H1 (cell line): ENCODE measurements at regions not wholly inside any gene's neighbourhood (a gene's known extent, or its start where the extent isn't known, plus 50 kb on each side); places are given as distances from the start of the nearest gene placed in this dataset.

Source experiments
- ATF2 ChIP-seq: IDR thresholded peaks from 2 replicates; pipeline ENCODE4 v1.6.1; 2012; ENCODE audit warnings: low read length, inconsistent platforms
- CEBPB ChIP-seq: IDR thresholded peaks from 2 replicates; pipeline ENCODE4 v1.6.1; 2012; ENCODE audit warnings: low read depth, low read length
- CTCF ChIP-seq, 3 experiments: IDR thresholded peaks; 1 replicate in 2 of 3; 2 replicates in 1 of 3; pipeline versions ENCODE4 v1.5.1 to v1.6.1; 2011; ENCODE audit warnings: low read length in 3 of 3, mild to moderate bottlenecking in 3 of 3, inconsistent platforms in 2 of 3, low read depth in 1 of 3, moderate library complexity in 1 of 3; ENCODE audit not compliant: insufficient read depth in 1 of 3; ENCODE audit errors: control extremely low read depth in 1 of 3
- EP300 ChIP-seq, 2 experiments: IDR thresholded peaks; 1 replicate in 1 of 2; 2 replicates in 1 of 2; pipeline ENCODE4 v1.6.1; 2011 to 2012; ENCODE audit warnings: low read depth in 2 of 2, low read length in 2 of 2, mild to moderate bottlenecking in 2 of 2, borderline replicate concordance in 1 of 2, inconsistent platforms in 1 of 2, moderate library complexity in 1 of 2
- FOSL1 ChIP-seq: IDR thresholded peaks from 2 replicates; pipeline ENCODE4 v1.6.1; 2011; ENCODE audit warnings: mild to moderate bottlenecking, low read depth, low read length, moderate library complexity; ENCODE audit not compliant: insufficient read depth
- KDM5A ChIP-seq: fragments of 200-600 bp; IDR thresholded peaks from 2 replicates; pipeline ENCODE4 v1.7.1; 2012; ENCODE audit warnings: mild to moderate bottlenecking, low read length, inconsistent platforms, mixed read lengths
- POLR2A ChIP-seq, 2 experiments: IDR thresholded peaks; 1 replicate in 1 of 2; 2 replicates in 1 of 2; pipeline ENCODE4 v1.6.1; 2011; ENCODE audit warnings: low read depth in 2 of 2, low read length in 2 of 2, mild to moderate bottlenecking in 2 of 2; ENCODE audit errors: control extremely low read depth in 1 of 2
- RFX5 ChIP-seq: IDR thresholded peaks from 2 replicates; pipeline ENCODE4 v1.6.1; 2011; ENCODE audit warnings: low read depth, low read length, improper control_type of control experiment, borderline replicate concordance

GRCh38 chr21:33127154-33127867 is 57.4 kb downstream of the OLIG1 start:
- no peak for TF ChIP-seq POLR2A (IDR thresholded peaks at IDR 0.05; ENCODE audit: control extremely low read depth in 1 of 2, low read depth in 2 of 2, low read length in 2 of 2)
- TF ChIP-seq ATF2: no peak
- TF ChIP-seq CEBPB: no peak
- peak; percentile 83 to 95 (median 93) for TF ChIP-seq CTCF (IDR thresholded peaks at IDR 0.05; ENCODE audit: control extremely low read depth in 1 of 3, insufficient read depth in 1 of 3, low read depth in 1 of 3, low read length in 3 of 3)
- no peak for TF ChIP-seq RFX5
- TF ChIP-seq EP300 (IDR thresholded peaks at IDR 0.05; ENCODE audit: borderline replicate concordance in 1 of 2, low read depth in 2 of 2, low read length in 2 of 2): no peak
- TF ChIP-seq KDM5A: no peak
- TF ChIP-seq FOSL1: no peak
